Tibial nerve (tissue), 4 donors: ENCODE measurements at regions not wholly inside any gene's neighbourhood (a gene's known extent, or its start where the extent isn't known, plus 50 kb on each side); places are given as distances from the start of the nearest gene placed in this dataset.

Experiments
- CTCF ChIP-seq, 5 experiments: fragments of 200-600 bp in 3 of 5; fragments of 450-650 bp in 2 of 5; sonication (generic) in 3 of 5; IDR thresholded peaks; one replicate each; pipeline ENCODE4 v1.5.1; 2016 to 2019; ENCODE audit warnings: antibody characterized with exemption in 5 of 5, mild to moderate bottlenecking in 3 of 5, moderate library complexity in 2 of 5
- EP300 ChIP-seq, 2 donors: sonication (generic); formaldehyde crosslinking; IDR thresholded peaks; one replicate each; pipeline ENCODE4 v1.6.1; 2017; ENCODE audit warnings: antibody characterized with exemption in 2 of 2, mild to moderate bottlenecking in 1 of 2
- POLR2A ChIP-seq, 2 donors: fragments of 450-650 bp; IDR thresholded peaks; one replicate each; pipeline ENCODE4 v1.6.1; 2017; ENCODE audit warnings: antibody characterized with exemption in 2 of 2, mild to moderate bottlenecking in 2 of 2, moderate library complexity in 2 of 2

- no peak for TF ChIP-seq CTCF (IDR thresholded peaks at IDR 0.05)
- TF ChIP-seq POLR2A (IDR thresholded peaks at IDR 0.05): no peak
- TF ChIP-seq EP300 (IDR thresholded peaks at IDR 0.05): no peak
These were observed 98.1 kb upstream of the PTPRR start for GRCh38 chr12:71018682-71019081.
